GM23338 (cell line): ENCODE measurements at regions not wholly inside any gene's neighbourhood (a gene's known extent, or its start where the extent isn't known, plus 50 kb on each side); places are given as distances from the start of the nearest gene placed in this dataset.

ENCODE experiments used
- CREB1 ChIP-seq: fragments of 250-450 bp; sonication (Bioruptor Pico); IDR thresholded peaks from 2 replicates; pipeline ENCODE4 v1.5.0; 2020; ENCODE audit warnings: low read depth, mild to moderate bottlenecking, moderate library complexity
- CTCF ChIP-seq, 2 experiments: fragments of 200-600 bp in 1 of 2; sonication (generic) in 1 of 2; conservative IDR thresholded peaks; 2 replicates each; pipeline versions ENCODE4 v1.5.1 to v1.6.1; 2016 to 2017; ENCODE audit warnings: antibody characterized with exemption in 2 of 2, low read depth in 2 of 2, mild to moderate bottlenecking in 2 of 2, moderate library complexity in 1 of 2
- ETS1 ChIP-seq: IDR thresholded peaks from 2 replicates; pipeline ENCODE4 v1.6.1; 2016; ENCODE audit warnings: antibody characterized with exemption
- EZH2 ChIP-seq: fragments of 200-600 bp; sonication (generic); IDR thresholded peaks from one replicate; pipeline ENCODE4 v1.8.0; 2017; ENCODE audit warnings: antibody characterized with exemption, mild to moderate bottlenecking, low read depth; ENCODE audit not compliant: unreplicated experiment
- EZH2phosphoT487 ChIP-seq: fragments of 200-600 bp; sonication (generic); IDR thresholded peaks from one replicate; pipeline ENCODE4 v1.8.1; 2018; ENCODE audit warnings: antibody characterized with exemption; ENCODE audit not compliant: unreplicated experiment
- JUNB ChIP-seq: IDR thresholded peaks from one replicate; pipeline ENCODE4 v1.6.1; 2016; ENCODE audit warnings: antibody characterized with exemption; ENCODE audit not compliant: unreplicated experiment
- NANOG ChIP-seq: IDR thresholded peaks from 2 replicates; pipeline ENCODE4 v1.6.1; 2016; ENCODE audit warnings: antibody characterized with exemption, borderline replicate concordance
- POLR2AphosphoS5 ChIP-seq: IDR thresholded peaks from 2 replicates; pipeline ENCODE4 v1.6.1; 2016; ENCODE audit warnings: antibody characterized with exemption, low read depth
- REST ChIP-seq: IDR thresholded peaks from one replicate; pipeline ENCODE4 v1.6.1; 2018; ENCODE audit warnings: antibody characterized with exemption; ENCODE audit not compliant: unreplicated experiment
- STAT1 ChIP-seq: IDR thresholded peaks from one replicate; pipeline ENCODE4 v1.6.1; 2016; ENCODE audit warnings: antibody characterized with exemption; ENCODE audit not compliant: unreplicated experiment
- ZNF331 ChIP-seq: fragments of 250-450 bp; sonication (Bioruptor Pico); IDR thresholded peaks from 2 replicates; pipeline ENCODE4 v1.5.0; 2020; ENCODE audit warnings: low read depth, mild to moderate bottlenecking, moderate library complexity
- ZNF462 ChIP-seq: fragments of 250-450 bp; sonication (Bioruptor Pico); IDR thresholded peaks from 2 replicates; pipeline ENCODE4 v1.5.0; 2020; ENCODE audit warnings: mild to moderate bottlenecking, moderate library complexity

GRCh38 chr6:9236443-9236842, 801.1 kb upstream of the SLC35B3 start:
- TF ChIP-seq CTCF (conservative IDR thresholded peaks at IDR 0.05; ENCODE audit: low read depth in 2 of 2) (no peak), POLR2AphosphoS5 (no peak), JUNB (no peak), REST (no peak), EZH2 (no peak), CREB1 (CRISPR knock-in tag) (no peak), EZH2phosphoT487 (no peak), NANOG (no peak), STAT1 (no peak), ZNF331 (CRISPR knock-in tag) (no peak), ZNF462 (CRISPR knock-in tag) (no peak), ETS1 (no peak)
